BE2C (cell line): ENCODE measurements at regions not wholly inside any gene's neighbourhood (a gene's known extent, or its start where the extent isn't known, plus 50 kb on each side); places are given as distances from the start of the nearest gene placed in this dataset.

Experiments
- DNase-seq: peaks from one replicate; pipeline ENCODE4 v3.0.0-alpha.2; 2020
- H3K27me3 ChIP-seq: fragments of 250-450 bp; sonication (Bioruptor Pico); 2 replicates; pipeline ENCODE4 v1.5.1; 2020; ENCODE audit warnings: mild to moderate bottlenecking
- H3K36me3 ChIP-seq: fragments of 250-450 bp; sonication (Bioruptor Pico); 2 replicates; pipeline ENCODE4 v1.5.1; 2020; ENCODE audit warnings: mild to moderate bottlenecking
- H3K4me1 ChIP-seq: fragments of 250-450 bp; sonication (Bioruptor Pico); 2 replicates; pipeline ENCODE4 v1.5.1; 2020
- H3K4me3 ChIP-seq: 2 replicates; pipeline ENCODE4 v1.5.1; 2011; ENCODE audit warnings: low read depth, low read length
- H3K9me3 ChIP-seq: fragments of 250-450 bp; sonication (Bioruptor Pico); 2 replicates; pipeline ENCODE4 v1.5.1; 2020
- TF ChIP-seq, protein P1 (sequence below): IDR thresholded peaks from 2 replicates; pipeline ENCODE4 v1.5.1; 2012; ENCODE audit warnings: mild to moderate bottlenecking, low read depth, low read length

DNA sequence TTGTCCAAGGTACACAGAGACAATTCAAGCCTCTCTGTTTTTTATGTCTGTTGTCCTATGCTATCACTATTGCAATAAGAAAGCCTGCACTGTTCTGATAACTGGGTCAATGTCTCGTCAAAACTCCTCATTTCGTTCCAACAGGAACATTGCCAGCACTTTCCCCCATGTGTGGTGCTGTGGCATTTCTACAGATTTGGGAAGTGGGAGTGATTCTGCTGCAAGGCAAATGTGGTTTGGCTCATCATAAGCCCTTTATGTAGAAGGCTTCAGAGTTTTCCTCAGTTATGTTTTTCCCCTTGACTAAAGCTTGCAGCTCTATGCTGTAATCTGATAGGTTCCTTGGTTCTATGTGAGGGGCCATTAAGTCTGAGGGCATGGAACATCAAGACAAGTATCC is 324.1 kb upstream of the TCF4 start:
- Histone ChIP-seq H3K4me1 (no peaks in the 10 kb centered on the region), H3K36me3 (no peaks in the 10 kb centered on the region), H3K9me3 (no peaks in the 10 kb centered on the region), H3K4me3 (no peak overlapping the region), H3K27me3 (no peaks in the 10 kb centered on the region)
- DNase-seq: no peak
- TF ChIP-seq, protein P1, sequence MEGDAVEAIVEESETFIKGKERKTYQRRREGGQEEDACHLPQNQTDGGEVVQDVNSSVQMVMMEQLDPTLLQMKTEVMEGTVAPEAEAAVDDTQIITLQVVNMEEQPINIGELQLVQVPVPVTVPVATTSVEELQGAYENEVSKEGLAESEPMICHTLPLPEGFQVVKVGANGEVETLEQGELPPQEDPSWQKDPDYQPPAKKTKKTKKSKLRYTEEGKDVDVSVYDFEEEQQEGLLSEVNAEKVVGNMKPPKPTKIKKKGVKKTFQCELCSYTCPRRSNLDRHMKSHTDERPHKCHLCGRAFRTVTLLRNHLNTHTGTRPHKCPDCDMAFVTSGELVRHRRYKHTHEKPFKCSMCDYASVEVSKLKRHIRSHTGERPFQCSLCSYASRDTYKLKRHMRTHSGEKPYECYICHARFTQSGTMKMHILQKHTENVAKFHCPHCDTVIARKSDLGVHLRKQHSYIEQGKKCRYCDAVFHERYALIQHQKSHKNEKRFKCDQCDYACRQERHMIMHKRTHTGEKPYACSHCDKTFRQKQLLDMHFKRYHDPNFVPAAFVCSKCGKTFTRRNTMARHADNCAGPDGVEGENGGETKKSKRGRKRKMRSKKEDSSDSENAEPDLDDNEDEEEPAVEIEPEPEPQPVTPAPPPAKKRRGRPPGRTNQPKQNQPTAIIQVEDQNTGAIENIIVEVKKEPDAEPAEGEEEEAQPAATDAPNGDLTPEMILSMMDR: no peak

DNA sequence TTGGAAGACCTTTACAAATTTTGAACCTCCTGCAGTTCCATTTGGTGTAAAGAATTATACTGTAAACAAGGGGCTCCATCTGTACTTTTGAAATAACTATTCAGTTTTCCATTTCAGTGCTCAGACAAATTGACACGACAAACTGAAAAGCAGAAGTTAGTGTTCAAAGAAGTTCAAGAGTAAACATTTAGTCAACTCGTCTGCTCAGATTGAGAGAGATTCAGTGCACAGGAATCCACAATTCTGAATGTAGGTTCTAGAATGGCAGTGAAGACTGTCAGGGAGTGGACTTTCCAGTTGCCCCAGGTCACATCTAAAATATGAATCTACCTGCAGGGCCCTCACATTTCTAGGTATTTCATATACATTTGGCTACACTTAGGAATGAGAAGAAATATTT is 322.3 kb upstream of the TCF4 start:
- Histone ChIP-seq H3K4me1 (no peaks in the 10 kb centered on the region), H3K4me3 (no peak overlapping the region), H3K9me3 (no peaks in the 10 kb centered on the region), H3K27me3 (no peaks in the 10 kb centered on the region), H3K36me3 (no peaks in the 10 kb centered on the region)
- no peak for DNase-seq
- TF ChIP-seq, protein P1: no peak

DNA sequence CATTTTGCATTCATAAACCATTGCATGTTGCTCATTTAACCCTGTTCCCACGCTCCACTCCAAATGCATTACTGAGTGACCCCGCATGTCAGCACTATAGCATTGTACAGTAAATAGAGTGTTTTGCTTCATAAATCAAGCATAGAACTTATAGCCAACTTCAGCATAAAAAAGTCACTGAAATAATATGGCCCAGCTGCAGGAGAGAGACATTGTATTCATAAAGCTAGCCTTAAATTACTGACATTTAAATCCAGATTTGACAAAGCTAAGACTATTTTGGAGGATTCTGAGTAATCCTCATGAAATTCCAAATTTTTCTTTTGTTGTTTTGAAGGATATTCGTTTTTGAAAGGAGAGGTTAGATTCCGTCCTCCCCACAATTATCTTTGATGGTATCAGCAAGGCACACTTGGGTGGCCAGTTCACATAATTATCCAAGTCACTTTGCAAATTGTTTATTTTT is 320.9 kb upstream of the TCF4 start:
- Histone ChIP-seq H3K36me3 (no peaks in the 10 kb centered on the region), H3K4me3 (no peak overlapping the region), H3K4me1 (no peaks in the 10 kb centered on the region), H3K9me3 (no peaks in the 10 kb centered on the region), H3K27me3 (no peaks in the 10 kb centered on the region)
- TF ChIP-seq, protein P1: no peak
- no peak for DNase-seq

DNA sequence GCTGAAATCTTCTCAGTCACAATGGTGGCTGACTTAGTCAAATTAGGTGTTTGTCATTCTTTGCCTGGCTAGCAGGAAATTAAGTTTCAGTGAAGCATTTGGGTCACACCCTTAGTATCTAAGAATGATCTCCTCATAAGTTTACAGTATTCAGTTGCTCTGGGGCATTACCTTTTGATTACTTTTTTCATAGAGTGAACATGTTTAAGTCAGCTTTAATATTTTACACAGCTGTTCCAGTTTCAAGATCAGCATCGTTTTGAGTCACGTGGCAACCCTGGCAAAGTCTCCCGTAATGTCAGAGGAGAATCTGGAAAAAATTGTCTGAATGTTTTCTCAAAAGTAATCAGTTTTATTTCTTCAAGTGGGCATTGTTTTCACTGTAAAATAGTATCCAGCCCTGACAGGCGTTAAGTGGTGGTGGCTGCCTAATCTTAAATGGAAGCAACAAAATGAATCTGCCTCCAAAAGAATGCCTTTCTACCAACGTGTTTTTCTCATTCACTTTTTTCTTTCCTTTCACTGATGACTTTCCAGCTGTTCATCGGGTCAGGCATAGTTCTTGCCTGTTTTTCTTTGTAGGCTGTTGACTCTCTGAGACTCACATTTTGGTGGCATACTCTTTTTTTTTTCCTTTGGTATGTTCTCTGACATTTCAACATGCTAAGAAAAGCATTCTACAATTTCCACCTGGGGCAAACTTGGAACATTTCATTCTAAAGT is 319.6 kb upstream of the TCF4 start:
- H3K27me3 ChIP-seq: no peaks in the 10 kb centered on the region
- H3K4me3 ChIP-seq: no peak overlapping the region
- TF ChIP-seq, protein P1: no peak
- no peaks in the 10 kb centered on the region for H3K4me1 ChIP-seq
- no peaks in the 10 kb centered on the region for H3K36me3 ChIP-seq
- no peak for DNase-seq
- H3K9me3 ChIP-seq: no peaks in the 10 kb centered on the region

DNA sequence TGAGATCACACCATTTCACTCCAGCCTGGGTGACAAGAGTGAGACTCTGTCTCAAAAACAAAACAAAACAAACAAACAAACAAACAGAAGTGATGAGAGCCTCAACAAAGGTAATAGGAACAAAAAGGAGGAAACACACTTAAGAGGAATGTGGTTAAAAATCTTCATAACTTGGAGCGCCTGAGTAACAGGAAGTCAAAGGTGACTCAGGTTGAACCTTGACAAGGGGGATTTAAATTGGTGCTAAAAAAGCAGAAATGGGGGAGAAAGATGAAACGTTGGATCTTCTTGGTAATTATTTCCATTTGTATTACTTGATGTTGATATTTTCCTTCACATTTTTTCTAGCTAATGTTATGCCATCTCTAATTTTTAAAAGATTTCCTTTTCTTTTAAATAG is 318.5 kb upstream of the TCF4 start:
- no peak for DNase-seq
- TF ChIP-seq, protein P1: no peak
- Histone ChIP-seq H3K27me3 (no peaks in the 10 kb centered on the region), H3K36me3 (no peaks in the 10 kb centered on the region), H3K4me3 (no peak overlapping the region), H3K9me3 (no peaks in the 10 kb centered on the region), H3K4me1 (no peaks in the 10 kb centered on the region)

DNA sequence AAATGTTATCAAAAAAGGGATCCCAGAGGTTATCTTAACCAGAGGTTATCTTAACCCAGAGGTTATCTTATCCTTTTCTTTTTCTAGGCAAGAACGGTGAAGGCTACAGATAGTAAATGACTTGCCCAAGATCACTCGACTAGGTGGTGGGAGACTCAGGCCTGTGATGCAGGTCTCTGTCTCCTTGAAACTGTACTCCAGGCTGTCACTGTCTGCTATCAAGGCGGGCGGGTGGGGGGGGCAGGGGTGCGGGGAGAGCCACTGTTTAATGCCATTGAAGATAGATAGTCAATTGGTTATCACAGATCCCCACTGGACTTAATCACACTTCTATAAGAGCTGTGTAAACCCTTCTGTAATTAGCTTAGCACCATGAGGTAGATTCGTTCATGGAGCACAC is 315.9 kb upstream of the TCF4 start:
- no peaks in the 10 kb centered on the region for H3K4me1 ChIP-seq
- TF ChIP-seq, protein P1: no peak

More for the DNA sequence above, 315.9 kb upstream of the TCF4 start:
- Histone ChIP-seq H3K4me3 (no peak overlapping the region), H3K27me3 (no peaks in the 10 kb centered on the region), H3K36me3 (no peaks in the 10 kb centered on the region), H3K9me3 (no peaks in the 10 kb centered on the region)
- DNase-seq: no peak
